SJSA1 (cell line): ENCODE measurements at regions not wholly inside any gene's neighbourhood (a gene's known extent, or its start where the extent isn't known, plus 50 kb on each side); places are given as distances from the start of the nearest gene placed in this dataset.

Experiments
- DNase-seq, 2 experiments: peaks; one replicate each; pipeline ENCODE4 v3.0.0-alpha.2; 2015 to 2020; ENCODE audit warnings: low spot score in 2 of 2, low read depth in 1 of 2
- H3K27ac ChIP-seq: fragments of 250-450 bp; sonication (Bioruptor Pico); 2 replicates; pipeline ENCODE4 v1.5.1; 2020; ENCODE audit warnings: mild to moderate bottlenecking, moderate library complexity
- H3K27me3 ChIP-seq: fragments of 250-450 bp; sonication (Bioruptor Pico); replicated peaks from 2 replicates; pipeline ENCODE4 v1.5.1; 2020; ENCODE audit warnings: mild to moderate bottlenecking, moderate library complexity
- H3K36me3 ChIP-seq: fragments of 250-450 bp; sonication (Bioruptor Pico); 2 replicates; pipeline ENCODE4 v1.5.1; 2020; ENCODE audit warnings: mild to moderate bottlenecking
- H3K4me1 ChIP-seq: fragments of 250-450 bp; sonication (Bioruptor Pico); replicated peaks from 2 replicates; pipeline ENCODE4 v1.6.1; 2021; ENCODE audit warnings: mild to moderate bottlenecking
- H3K4me3 ChIP-seq: fragments of 250-450 bp; sonication (Bioruptor Pico); 2 replicates; pipeline ENCODE4 v1.5.1; 2020; ENCODE audit warnings: mild to moderate bottlenecking
- H3K9me3 ChIP-seq: fragments of 250-450 bp; sonication (Bioruptor Pico); replicated peaks from 2 replicates; pipeline ENCODE4 v1.5.1; 2020; ENCODE audit warnings: mild to moderate bottlenecking

DNA sequence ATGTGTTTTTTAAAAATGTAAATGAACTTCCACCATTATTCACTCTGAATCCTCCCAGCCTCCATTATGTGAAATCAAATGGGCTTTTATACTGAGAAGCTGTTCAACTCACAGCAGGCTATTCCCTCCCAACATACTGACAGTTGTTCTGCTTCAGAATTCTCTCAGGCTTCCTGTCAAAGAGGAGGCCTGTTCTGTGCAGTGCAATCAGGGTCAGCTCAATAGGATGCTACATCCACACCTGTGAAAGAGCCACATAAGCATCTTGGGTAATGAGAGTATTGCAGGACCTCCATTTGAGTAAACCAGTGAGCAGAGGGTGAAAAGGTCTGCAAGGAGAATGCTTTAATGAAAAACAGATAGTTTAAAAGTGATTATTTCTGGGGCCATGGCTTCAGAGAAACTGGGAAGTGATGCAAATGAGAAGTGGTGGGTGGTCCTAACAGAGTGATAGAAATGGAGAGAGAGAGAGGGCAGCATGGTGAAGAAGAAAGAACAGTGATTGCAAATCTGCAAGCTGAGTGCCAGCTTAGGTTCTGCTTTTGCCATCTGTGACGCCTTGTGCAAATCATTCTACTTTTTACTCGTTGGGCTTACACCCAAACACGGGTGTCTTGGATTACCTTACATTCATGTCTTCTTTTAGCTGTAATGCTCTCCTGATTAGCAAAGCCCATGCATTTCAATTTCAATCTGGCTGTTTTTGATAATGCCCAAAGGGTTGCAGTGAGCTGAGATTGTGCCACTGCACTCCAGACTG is 202.5 kb upstream of the NMUR2 start:
- Histone ChIP-seq H3K9me3 (0 out of 2 replicates have a peak, but pooled peaks cover 4% of the 10 kb centered on the region), H3K27ac (no peak overlapping the region), H3K4me1 (no peaks in the 10 kb centered on the region), H3K27me3 (no peaks in the 10 kb centered on the region), H3K4me3 (no peak overlapping the region), H3K36me3 (no peaks in the 10 kb centered on the region)
- DNase-seq: no peak

DNA sequence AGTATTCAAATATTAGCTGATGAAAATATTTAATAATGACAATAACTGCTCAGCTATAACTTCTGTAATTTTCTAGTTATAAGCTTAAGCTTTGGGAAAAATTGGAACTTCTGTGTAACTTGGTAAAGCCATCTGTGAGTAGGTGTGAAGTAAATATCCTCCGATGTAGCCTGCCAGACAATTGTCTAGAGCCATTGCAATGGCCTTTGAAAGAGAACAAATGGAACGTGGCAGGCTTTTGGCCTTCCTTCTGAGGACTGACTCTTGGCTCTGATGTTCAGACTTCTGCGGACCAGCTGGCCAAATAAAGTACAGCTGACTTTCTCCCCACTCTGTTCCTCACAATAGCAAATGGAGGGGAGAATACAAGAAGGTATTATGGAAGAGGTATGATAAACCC is 203.4 kb upstream of the NMUR2 start:
- no peak overlapping the region for H3K4me3 ChIP-seq
- no peak for DNase-seq
- no peaks in the 10 kb centered on the region for H3K36me3 ChIP-seq
- H3K4me1 ChIP-seq: no peaks in the 10 kb centered on the region
- H3K9me3 ChIP-seq: peaks cover 4% of the 10 kb centered on the region; the same call in 1 of the 2 replicates
- H3K27me3 ChIP-seq: no peaks in the 10 kb centered on the region
- H3K27ac ChIP-seq: no peak overlapping the region

DNA sequence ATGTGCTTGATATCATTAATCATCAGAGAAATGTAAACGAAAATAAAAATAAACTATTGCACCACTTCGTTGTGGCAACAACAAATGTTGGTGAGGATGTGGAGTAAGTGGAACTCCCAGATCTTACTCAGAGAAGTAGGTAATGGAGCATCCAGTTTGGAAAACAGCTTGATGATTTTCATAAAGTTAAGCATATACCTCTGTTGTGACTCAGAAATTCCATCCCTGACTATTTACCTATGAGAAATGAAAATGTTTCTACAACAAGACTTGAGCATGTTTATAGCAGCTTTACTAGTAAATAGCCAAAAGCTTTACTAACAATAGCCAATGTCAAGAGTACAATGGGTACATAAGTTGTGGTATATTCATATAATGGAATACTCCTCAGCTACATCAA is 214.7 kb upstream of the NMUR2 start:
- no peak overlapping the region for H3K27ac ChIP-seq
- no peaks in the 10 kb centered on the region for H3K27me3 ChIP-seq
- 0 out of 2 replicates have a peak, but pooled peaks cover 4% of the 10 kb centered on the region for H3K9me3 ChIP-seq
- DNase-seq: no peak
- no peaks in the 10 kb centered on the region for H3K4me1 ChIP-seq
- no peaks in the 10 kb centered on the region for H3K36me3 ChIP-seq
- H3K4me3 ChIP-seq: no peak overlapping the region

DNA sequence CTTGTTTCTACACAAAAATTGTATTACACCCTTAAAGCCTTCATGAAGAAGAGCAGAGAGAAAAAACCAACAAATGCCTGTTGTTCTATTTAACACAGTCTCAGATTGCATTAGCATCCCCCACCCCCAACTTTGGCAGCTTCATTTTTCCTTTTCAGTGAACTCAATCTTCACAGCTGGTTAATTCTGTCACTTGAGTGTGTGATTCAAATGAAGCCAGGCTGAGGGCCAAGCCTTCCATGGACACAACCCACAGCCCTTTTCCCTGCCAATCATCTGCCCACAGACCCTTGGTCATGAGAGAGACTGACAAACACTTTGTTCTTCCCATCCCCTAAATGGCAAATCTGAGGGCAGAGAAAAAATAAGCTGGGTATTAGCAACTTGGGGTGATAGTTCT is 217.5 kb upstream of the NMUR2 start:
- Histone ChIP-seq H3K4me1 (no peaks in the 10 kb centered on the region), H3K36me3 (no peaks in the 10 kb centered on the region), H3K4me3 (no peak overlapping the region), H3K27ac (no peak overlapping the region), H3K27me3 (no peaks in the 10 kb centered on the region), H3K9me3 (0 out of 2 replicates have a peak, but pooled peaks cover 4% of the 10 kb centered on the region)
- DNase-seq: no peak

DNA sequence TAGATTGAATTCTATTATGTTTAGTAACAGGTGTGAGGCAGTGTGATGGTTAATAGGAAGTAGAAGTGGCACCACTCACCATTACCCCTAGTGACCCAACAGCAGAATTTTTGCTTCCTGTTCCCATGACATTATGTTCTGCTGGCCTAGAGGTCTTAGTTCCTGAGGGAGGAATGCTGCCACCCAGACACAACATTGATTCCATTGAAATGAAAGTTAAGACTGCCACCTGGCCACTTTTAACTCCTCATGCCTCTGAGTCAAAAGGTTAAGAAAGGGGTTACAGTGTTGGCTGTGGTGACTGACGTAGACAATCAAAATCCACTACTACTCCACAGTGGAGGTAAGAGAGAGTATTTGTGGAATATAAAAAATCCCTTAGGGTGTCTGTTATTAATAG is 218.9 kb upstream of the NMUR2 start:
- Histone ChIP-seq H3K27ac (no peak overlapping the region), H3K27me3 (no peaks in the 10 kb centered on the region), H3K4me1 (no peaks in the 10 kb centered on the region), H3K4me3 (no peak overlapping the region), H3K36me3 (no peaks in the 10 kb centered on the region), H3K9me3 (0 out of 2 replicates have a peak, but pooled peaks cover 4% of the 10 kb centered on the region)
- no peak for DNase-seq

DNA sequence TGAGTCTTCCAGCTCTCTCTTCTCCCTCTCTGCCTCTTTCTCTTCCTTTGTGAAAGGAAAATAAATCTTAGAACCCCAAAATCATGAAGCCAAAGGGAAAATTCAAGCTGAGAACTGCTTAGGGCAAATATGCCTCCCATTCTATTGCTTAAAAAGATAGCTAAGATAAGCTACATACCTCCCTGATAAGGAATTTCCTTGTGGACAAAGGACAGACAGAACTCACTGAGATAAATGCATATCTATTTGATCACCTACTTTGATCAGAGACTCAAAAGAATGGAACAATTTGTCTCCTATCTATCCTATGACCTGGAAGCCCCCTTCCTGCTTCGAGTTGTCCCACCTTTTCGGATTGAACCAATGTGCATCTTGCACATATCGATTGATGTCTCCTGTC is 220.6 kb upstream of the NMUR2 start:
- no peaks in the 10 kb centered on the region for H3K36me3 ChIP-seq
- H3K4me1 ChIP-seq: no peaks in the 10 kb centered on the region
- H3K4me3 ChIP-seq: no peak overlapping the region
- no peak for DNase-seq
- H3K27me3 ChIP-seq: no peaks in the 10 kb centered on the region
- H3K27ac ChIP-seq: no peak overlapping the region
- H3K9me3 ChIP-seq: peaks cover 4% of the 10 kb centered on the region; the same call in 1 of the 2 replicates

DNA sequence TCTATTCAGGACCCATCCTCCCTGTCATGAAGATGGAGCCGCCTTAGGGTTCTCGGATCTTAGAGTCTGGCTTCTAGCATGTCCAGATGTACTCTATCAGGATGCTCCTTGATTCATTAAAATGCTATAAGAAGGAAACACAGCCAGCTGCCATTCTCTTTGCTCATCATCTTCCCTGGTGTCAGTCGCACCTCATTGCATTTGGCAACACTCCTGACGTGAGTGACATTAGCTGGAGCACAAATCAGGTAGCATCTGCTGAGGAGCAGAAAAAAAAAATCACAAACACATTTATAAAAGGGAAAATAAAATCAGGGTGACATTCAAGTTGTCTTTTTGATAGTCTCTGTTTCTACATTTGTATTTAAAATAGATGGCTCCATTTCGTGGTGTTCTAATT is 226.1 kb upstream of the NMUR2 start:
- Histone ChIP-seq H3K27me3 (no peaks in the 10 kb centered on the region), H3K4me3 (no peak overlapping the region), H3K4me1 (no peaks in the 10 kb centered on the region), H3K9me3 (peaks cover 7% of the 10 kb centered on the region; the same call in 1 of the 2 replicates), H3K36me3 (no peaks in the 10 kb centered on the region), H3K27ac (no peak overlapping the region)
- no peak for DNase-seq

DNA sequence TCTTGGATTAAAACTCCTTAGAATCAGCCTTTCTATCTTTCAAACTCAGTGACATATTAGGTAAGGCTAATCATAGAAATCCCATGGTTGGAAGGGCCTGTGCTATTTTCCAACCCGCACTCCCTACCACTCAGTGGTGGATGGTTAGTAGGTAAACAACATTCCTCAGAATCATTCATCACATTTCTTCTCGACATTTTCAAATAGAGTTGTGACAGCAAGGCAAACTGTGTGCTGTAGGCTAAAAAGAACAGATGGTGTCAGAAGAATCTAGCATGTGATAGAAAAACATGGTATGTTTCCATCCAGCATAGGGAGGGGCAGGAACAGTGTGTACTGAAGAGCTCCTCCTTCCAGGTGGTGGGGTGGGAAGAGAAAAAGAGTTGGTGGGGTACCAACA is 227.3 kb upstream of the NMUR2 start:
- Histone ChIP-seq H3K9me3 (peaks cover 7% of the 10 kb centered on the region; the same call in 1 of the 2 replicates), H3K4me3 (no peak overlapping the region)

DNA sequence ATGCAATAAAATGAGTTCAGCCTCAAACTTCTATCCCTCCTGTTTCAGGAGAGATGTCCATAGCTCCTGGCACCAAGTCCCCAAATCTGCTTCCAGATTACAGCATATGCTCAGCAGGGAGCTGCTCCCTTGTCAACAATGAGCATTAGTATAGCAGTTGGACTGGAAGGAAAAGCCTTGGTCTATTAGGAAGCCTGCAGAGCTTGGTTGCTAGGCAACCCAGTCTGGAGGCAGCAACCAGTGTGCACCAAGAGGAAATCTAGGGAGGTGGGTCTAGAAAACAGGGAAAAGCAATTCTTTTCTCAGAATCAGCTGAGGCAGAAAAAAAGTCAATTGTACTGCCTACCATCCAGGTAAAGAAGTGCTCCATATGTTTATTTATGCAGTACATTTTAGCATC is 229.5 kb upstream of the NMUR2 start:
- peaks cover 7% of the 10 kb centered on the region; the same call in 1 of the 2 replicates for H3K9me3 ChIP-seq
- no peak for DNase-seq
- H3K27ac ChIP-seq: no peak overlapping the region
- no peaks in the 10 kb centered on the region for H3K4me1 ChIP-seq
- no peaks in the 10 kb centered on the region for H3K27me3 ChIP-seq
- H3K36me3 ChIP-seq: no peaks in the 10 kb centered on the region
- no peak overlapping the region for H3K4me3 ChIP-seq

More for the DNA sequence above, 227.3 kb upstream of the NMUR2 start:
- Histone ChIP-seq H3K27me3 (no peaks in the 10 kb centered on the region), H3K27ac (no peak overlapping the region), H3K36me3 (no peaks in the 10 kb centered on the region), H3K4me1 (no peaks in the 10 kb centered on the region)
- no peak for DNase-seq

DNA sequence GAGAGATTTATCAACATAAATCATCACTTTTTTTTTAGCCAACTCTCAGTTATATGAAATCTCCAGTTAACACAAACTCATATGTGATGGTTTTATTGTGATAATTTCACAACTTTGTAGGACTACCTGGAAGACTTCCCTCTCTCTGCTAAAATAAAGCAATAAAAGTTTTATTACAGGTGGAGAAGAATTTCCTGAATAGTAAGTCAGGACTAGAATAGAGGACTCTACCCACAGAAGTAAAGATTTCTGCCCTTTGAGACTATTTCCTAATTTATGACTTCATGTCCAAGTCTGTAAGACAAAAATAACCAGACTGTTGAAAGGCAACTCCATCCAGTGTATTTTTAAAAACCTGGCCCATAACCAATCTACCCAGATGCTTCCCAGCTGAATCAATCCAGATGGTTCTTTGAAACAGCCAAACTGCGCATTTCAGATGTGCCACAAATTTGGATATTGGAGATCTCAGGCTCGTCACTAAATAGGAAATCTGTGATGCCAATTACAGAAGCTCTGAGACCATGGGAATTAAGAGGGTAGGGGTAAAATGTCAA is 234.0 kb upstream of the NMUR2 start:
- no peaks in the 10 kb centered on the region for H3K36me3 ChIP-seq
- no peak overlapping the region for H3K4me3 ChIP-seq
- H3K27me3 ChIP-seq: no peaks in the 10 kb centered on the region
- no peaks in the 10 kb centered on the region for H3K4me1 ChIP-seq
- peaks cover 7% of the 10 kb centered on the region; the same call in 1 of the 2 replicates for H3K9me3 ChIP-seq
- DNase-seq: no peak
- no peak overlapping the region for H3K27ac ChIP-seq

DNA sequence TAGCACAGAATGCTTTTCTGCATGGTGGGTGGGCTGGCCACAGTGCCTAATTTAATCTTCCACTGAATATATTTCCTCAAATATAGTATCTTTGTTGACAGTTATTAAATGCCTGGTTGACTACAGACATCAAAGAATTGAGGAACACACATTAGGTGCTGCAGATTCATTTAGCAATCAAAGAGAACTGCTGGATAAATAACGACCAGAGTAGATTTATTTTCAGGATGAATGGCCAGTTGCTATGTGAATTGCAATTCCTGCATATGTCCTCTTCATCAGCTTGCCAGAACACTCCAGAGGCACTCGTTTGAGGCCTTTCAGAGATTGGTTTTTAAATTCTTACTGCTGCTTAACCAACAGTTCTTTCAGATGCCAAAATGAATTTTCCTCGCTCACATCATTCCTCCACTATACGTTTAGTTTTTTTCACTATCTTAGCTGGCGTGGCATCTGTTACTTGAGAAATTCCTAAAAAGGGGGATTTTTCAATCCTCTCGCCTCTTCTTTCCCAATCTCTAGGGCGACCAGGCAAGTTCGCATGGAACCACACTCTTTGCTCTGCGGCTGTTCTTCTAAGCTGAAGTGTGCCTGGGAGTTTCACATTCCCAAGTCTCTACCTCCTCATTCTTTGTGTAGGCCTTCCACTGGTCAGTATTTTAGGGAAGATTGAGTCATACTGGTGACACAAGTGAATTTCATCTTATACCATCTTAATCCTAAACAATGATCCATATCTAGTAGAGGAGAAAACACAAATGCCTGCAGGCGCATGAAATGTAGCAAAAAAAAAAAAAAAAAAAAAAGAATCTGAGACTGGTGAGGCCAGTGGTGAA is 237.1 kb upstream of the NMUR2 start:
- Histone ChIP-seq H3K27ac (no peak overlapping the region), H3K27me3 (no peaks in the 10 kb centered on the region), H3K36me3 (no peaks in the 10 kb centered on the region), H3K4me1 (no peaks in the 10 kb centered on the region), H3K9me3 (no peaks in the 10 kb centered on the region), H3K4me3 (no peak overlapping the region)
- no peak for DNase-seq

DNA sequence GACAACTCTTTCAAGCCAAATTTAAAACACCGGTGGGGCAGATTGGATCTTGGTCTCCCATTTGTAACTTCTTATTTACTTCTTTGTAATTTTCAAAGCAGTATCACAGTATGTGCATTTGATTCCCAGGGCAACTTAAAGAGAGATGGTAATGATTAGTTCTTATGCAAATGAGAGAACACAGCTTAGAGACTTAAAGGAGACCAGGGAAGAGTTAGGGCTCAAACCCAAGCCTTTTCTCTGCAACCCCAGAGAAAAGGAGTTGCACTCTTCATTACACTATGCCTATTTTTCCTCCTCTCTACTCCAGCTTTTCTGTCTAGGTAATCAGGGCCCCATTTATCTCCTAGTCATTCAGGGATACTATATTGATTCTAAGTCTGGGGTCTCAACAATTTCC is 237.8 kb upstream of the NMUR2 start:
- H3K4me1 ChIP-seq: no peaks in the 10 kb centered on the region
- no peak for DNase-seq
- H3K27me3 ChIP-seq: no peaks in the 10 kb centered on the region
- no peaks in the 10 kb centered on the region for H3K36me3 ChIP-seq
- H3K9me3 ChIP-seq: 0 out of 2 replicates have a peak, but pooled peaks cover under 1% of the 10 kb centered on the region
- H3K27ac ChIP-seq: no peak overlapping the region
- no peak overlapping the region for H3K4me3 ChIP-seq

DNA sequence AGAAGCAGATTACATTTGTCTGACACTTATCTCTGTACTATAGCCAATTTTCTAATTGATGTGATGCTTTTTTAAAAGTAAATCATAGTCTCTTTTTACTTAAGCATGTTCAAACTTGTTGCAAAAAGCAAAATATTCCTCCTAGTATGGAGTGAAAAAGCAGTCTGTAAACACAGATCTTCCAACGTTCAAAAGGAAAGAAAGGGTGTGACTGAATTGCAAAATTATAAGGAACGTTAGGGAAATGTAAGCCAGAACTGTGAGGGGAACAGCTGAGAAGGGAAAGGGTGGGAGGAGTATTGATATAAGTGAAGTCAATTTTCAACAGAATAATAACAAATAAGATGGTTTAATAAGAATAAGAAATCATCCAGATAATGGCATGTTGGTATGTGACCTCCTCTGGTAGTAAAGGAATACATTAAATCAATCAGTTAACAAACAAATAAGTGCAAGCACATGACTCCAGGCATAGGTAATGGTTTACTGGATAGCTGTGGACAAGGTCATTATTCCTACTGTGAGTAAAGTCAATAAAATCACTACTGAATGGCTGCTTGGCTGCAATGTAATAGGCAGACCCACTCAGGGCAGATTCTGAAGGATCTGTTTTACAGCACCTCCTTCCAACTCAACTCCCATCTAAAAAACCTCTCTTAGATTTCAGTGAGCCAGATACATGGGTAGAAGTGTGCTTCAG is 239.1 kb upstream of the NMUR2 start:
- Histone ChIP-seq H3K27ac (no peak overlapping the region), H3K9me3 (0 out of 2 replicates have a peak, but pooled peaks cover 2% of the 10 kb centered on the region), H3K36me3 (no peaks in the 10 kb centered on the region), H3K4me1 (no peaks in the 10 kb centered on the region), H3K4me3 (no peak overlapping the region), H3K27me3 (no peaks in the 10 kb centered on the region)
- DNase-seq: no peak
